H9 (cell line): ENCODE measurements at regions not wholly inside any gene's neighbourhood (a gene's known extent, or its start where the extent isn't known, plus 50 kb on each side); places are given as distances from the start of the nearest gene placed in this dataset.

ENCODE experiments used
- DNase-seq: peaks from one replicate; pipeline ENCODE4 v3.0.0-alpha.2; 2017
- H2AFZ ChIP-seq: one replicate; pipeline ENCODE4 v1.6.1; 2013; ENCODE audit warnings: mild to moderate bottlenecking, low read length, control low read depth, moderate library complexity
- H2AK5ac ChIP-seq: 2 replicates; pipeline ENCODE4 v1.6.1; 2013; ENCODE audit warnings: low read length, control low read depth, mixed read lengths; ENCODE audit not compliant: insufficient read length
- H2BK120ac ChIP-seq: one replicate; pipeline ENCODE4 v1.6.1; 2013; ENCODE audit warnings: low read depth, mild to moderate bottlenecking, low read length, control low read depth, inconsistent platforms; ENCODE audit not compliant: poor library complexity, severe bottlenecking
- H2BK12ac ChIP-seq: 2 replicates; pipeline ENCODE4 v1.6.1; 2013; ENCODE audit warnings: low read length, control low read depth, mixed read lengths, low read depth; ENCODE audit not compliant: insufficient read length
- H2BK15ac ChIP-seq: 2 replicates; pipeline ENCODE4 v1.6.1; 2013; ENCODE audit warnings: low read depth, low read length, control low read depth
- H2BK20ac ChIP-seq: one replicate; pipeline ENCODE4 v1.6.1; 2013; ENCODE audit warnings: low read depth, mild to moderate bottlenecking, low read length, control low read depth, inconsistent platforms; ENCODE audit not compliant: poor library complexity, severe bottlenecking
- H2BK5ac ChIP-seq: 2 replicates; pipeline ENCODE4 v1.6.1; 2013; ENCODE audit warnings: low read length, control low read depth, mixed read lengths; ENCODE audit not compliant: insufficient read length
- H3K14ac ChIP-seq: 2 replicates; pipeline ENCODE4 v1.6.1; 2013; ENCODE audit warnings: low read length, control low read depth; ENCODE audit not compliant: insufficient read depth
- H3K18ac ChIP-seq: 2 replicates; pipeline ENCODE4 v1.6.1; 2013; ENCODE audit warnings: low read depth, mild to moderate bottlenecking, mixed read lengths, low read length, control low read depth; ENCODE audit not compliant: insufficient read length
- H3K23ac ChIP-seq: 2 replicates; pipeline ENCODE4 v1.6.1; 2013; ENCODE audit warnings: low read length, control low read depth, mixed read lengths, low read depth; ENCODE audit not compliant: insufficient read length
- H3K23me2 ChIP-seq: 2 replicates; pipeline ENCODE4 v1.6.1; 2013; ENCODE audit warnings: low read depth, mild to moderate bottlenecking, mixed read lengths, low read length, control low read depth; ENCODE audit not compliant: insufficient read length, poor library complexity, severe bottlenecking
- H3K27ac ChIP-seq: 2 replicates; pipeline ENCODE4 v1.5.1; 2013; ENCODE audit warnings: low read length, control low read depth, mixed read lengths, low read depth; ENCODE audit not compliant: insufficient read length
- H3K27me3 ChIP-seq: 2 replicates; pipeline ENCODE4 v1.6.1; 2013; ENCODE audit warnings: low read length, control low read depth, inconsistent platforms; ENCODE audit not compliant: insufficient read depth
- H3K4ac ChIP-seq: 2 replicates; pipeline ENCODE4 v1.6.1; 2013; ENCODE audit warnings: low read depth, mild to moderate bottlenecking, control low read depth, inconsistent platforms, low read length, moderate library complexity
- H3K4me1 ChIP-seq: 2 replicates; pipeline ENCODE4 v1.6.1; 2013; ENCODE audit warnings: low read length, control low read depth, inconsistent platforms; ENCODE audit not compliant: insufficient read depth
- H3K4me2 ChIP-seq: 2 replicates; pipeline ENCODE4 v1.6.1; 2013; ENCODE audit warnings: low read length, control low read depth, mixed read lengths; ENCODE audit not compliant: insufficient read length, insufficient read depth
- H3K56ac ChIP-seq: 2 replicates; pipeline ENCODE4 v1.6.1; 2013; ENCODE audit warnings: low read depth, mild to moderate bottlenecking, mixed read lengths, low read length, control low read depth; ENCODE audit not compliant: insufficient read length
- H3K79me1 ChIP-seq: 2 replicates; pipeline ENCODE4 v1.6.1; 2013; ENCODE audit warnings: low read depth, mild to moderate bottlenecking, moderate library complexity, low read length, control low read depth, inconsistent platforms; ENCODE audit not compliant: insufficient read depth, poor library complexity, severe bottlenecking
- H3K79me2 ChIP-seq: 2 replicates; pipeline ENCODE4 v1.6.1; 2013; ENCODE audit warnings: low read length, control low read depth, inconsistent platforms; ENCODE audit not compliant: insufficient read depth
- H3K9ac ChIP-seq: 2 replicates; pipeline ENCODE4 v1.6.1; 2013; ENCODE audit warnings: low read length, control low read depth, mixed read lengths; ENCODE audit not compliant: insufficient read length; ENCODE audit errors: extremely low read depth
- H3K9me3 ChIP-seq: one replicate; pipeline ENCODE4 v1.6.1; 2013; ENCODE audit warnings: low read depth, low read length, inconsistent platforms; ENCODE audit not compliant: control insufficient read depth
- H3T11ph ChIP-seq: one replicate; pipeline ENCODE4 v1.6.1; 2013; ENCODE audit warnings: mild to moderate bottlenecking, low read length, control low read depth, inconsistent platforms
- H4K20me1 ChIP-seq: one replicate; pipeline ENCODE4 v1.6.1; 2013; ENCODE audit not compliant: control insufficient read depth, insufficient read length, insufficient read depth
- H4K5ac ChIP-seq: 2 replicates; pipeline ENCODE4 v1.6.1; 2013; ENCODE audit warnings: low read depth, mild to moderate bottlenecking, mixed read lengths, low read length, control low read depth; ENCODE audit not compliant: insufficient read length
- H4K8ac ChIP-seq: replicated peaks from 2 replicates; pipeline ENCODE4 v1.6.1; 2013; ENCODE audit warnings: low read length, control low read depth, mixed read lengths, low read depth; ENCODE audit not compliant: insufficient read length
- H4K91ac ChIP-seq: 2 replicates; pipeline ENCODE4 v1.6.1; 2013; ENCODE audit warnings: low read depth, mild to moderate bottlenecking, moderate library complexity, mixed read lengths, low read length, control low read depth; ENCODE audit not compliant: insufficient read length
- H3K27ac Mint-ChIP-seq, 3 experiments: 2 replicates in 2 of 3; 3 replicates in 1 of 3; pipeline ENCODE4 v1.8.0; 2020 to 2021; ENCODE audit warnings: mixed read lengths in 3 of 3, mild to moderate bottlenecking in 1 of 3, moderate library complexity in 1 of 3
- H3K27me3 Mint-ChIP-seq: 2 replicates; pipeline ENCODE4 v1.8.0; 2021; ENCODE audit warnings: low read depth, mild to moderate bottlenecking, moderate library complexity, mixed read lengths
- H3K36me3 Mint-ChIP-seq, 3 experiments: 2 replicates in 2 of 3; 3 replicates in 1 of 3; pipeline ENCODE4 v1.8.0; 2020 to 2021; ENCODE audit warnings: low read depth in 3 of 3, mixed read lengths in 3 of 3; ENCODE audit not compliant: insufficient read depth in 1 of 3
- H3K4me1 Mint-ChIP-seq, 2 experiments: 2 replicates each; pipeline ENCODE4 v1.8.0; 2020; ENCODE audit warnings: mixed read lengths in 2 of 2
- H3K4me3 Mint-ChIP-seq, 2 experiments: 2 replicates in 1 of 2; 3 replicates in 1 of 2; pipeline ENCODE4 v1.8.0; 2020 to 2021; ENCODE audit warnings: mild to moderate bottlenecking in 2 of 2, mixed read lengths in 2 of 2, moderate library complexity in 1 of 2
- H3K9me3 Mint-ChIP-seq, 2 experiments: 2 replicates in 1 of 2; 3 replicates in 1 of 2; pipeline ENCODE4 v1.8.0; 2020; ENCODE audit warnings: mild to moderate bottlenecking in 2 of 2, mixed read lengths in 2 of 2, moderate library complexity in 1 of 2
- TF ChIP-seq, protein P1 (sequence below): fragments of 200-600 bp; sonication (generic); conservative IDR thresholded peaks from 3 replicates; pipeline ENCODE4 v1.8.0; 2021; ENCODE audit warnings: antibody characterized with exemption, mild to moderate bottlenecking

GRCh38 chr5:96315431-96315830 lies 117.6 kb downstream of the PCSK1 start:
- H3K27ac ChIP-seq: no peak overlapping the region
- H2BK15ac ChIP-seq: no peak overlapping the region
- no peak overlapping the region for H2BK12ac ChIP-seq
- H3K23ac ChIP-seq: no peak overlapping the region
- no peaks in the 10 kb centered on the region for H3K9me3 ChIP-seq
- peaks cover 0 to 15% (median 0%) of the 10 kb centered on the region in 3 experiments; a peak in 4 of 7 replicates for H3K36me3 Mint-ChIP-seq
- TF ChIP-seq, protein P1, sequence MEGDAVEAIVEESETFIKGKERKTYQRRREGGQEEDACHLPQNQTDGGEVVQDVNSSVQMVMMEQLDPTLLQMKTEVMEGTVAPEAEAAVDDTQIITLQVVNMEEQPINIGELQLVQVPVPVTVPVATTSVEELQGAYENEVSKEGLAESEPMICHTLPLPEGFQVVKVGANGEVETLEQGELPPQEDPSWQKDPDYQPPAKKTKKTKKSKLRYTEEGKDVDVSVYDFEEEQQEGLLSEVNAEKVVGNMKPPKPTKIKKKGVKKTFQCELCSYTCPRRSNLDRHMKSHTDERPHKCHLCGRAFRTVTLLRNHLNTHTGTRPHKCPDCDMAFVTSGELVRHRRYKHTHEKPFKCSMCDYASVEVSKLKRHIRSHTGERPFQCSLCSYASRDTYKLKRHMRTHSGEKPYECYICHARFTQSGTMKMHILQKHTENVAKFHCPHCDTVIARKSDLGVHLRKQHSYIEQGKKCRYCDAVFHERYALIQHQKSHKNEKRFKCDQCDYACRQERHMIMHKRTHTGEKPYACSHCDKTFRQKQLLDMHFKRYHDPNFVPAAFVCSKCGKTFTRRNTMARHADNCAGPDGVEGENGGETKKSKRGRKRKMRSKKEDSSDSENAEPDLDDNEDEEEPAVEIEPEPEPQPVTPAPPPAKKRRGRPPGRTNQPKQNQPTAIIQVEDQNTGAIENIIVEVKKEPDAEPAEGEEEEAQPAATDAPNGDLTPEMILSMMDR: no peak
- no peaks in the 10 kb centered on the region for H3K79me2 ChIP-seq
- H3K79me1 ChIP-seq: no peaks in the 10 kb centered on the region
- H4K8ac ChIP-seq: no peak overlapping the region
- no peak overlapping the region for H3T11ph ChIP-seq
- H3K56ac ChIP-seq: no peak overlapping the region
- no peak overlapping the region for H2BK5ac ChIP-seq
- peaks cover 5 to 7% of the 10 kb centered on the region in 2 experiments for H3K4me1 Mint-ChIP-seq
- H3K27me3 ChIP-seq: no peaks in the 10 kb centered on the region
- H3K14ac ChIP-seq: no peak overlapping the region
- H2BK20ac ChIP-seq: no peak overlapping the region
- H2AK5ac ChIP-seq: no peak overlapping the region
- no peak overlapping the region for H3K4ac ChIP-seq
- no peak overlapping the region for H3K4me3 Mint-ChIP-seq
- no peak overlapping the region for H3K4me2 ChIP-seq
- H4K20me1 ChIP-seq: no peaks in the 10 kb centered on the region
- no peak overlapping the region for H3K9ac ChIP-seq
- no peaks in the 10 kb centered on the region; the same call in 1 of the 2 replicates for H3K27me3 Mint-ChIP-seq
- no peak overlapping the region for H2AFZ ChIP-seq
- H4K91ac ChIP-seq: no peak overlapping the region
- H3K9me3 Mint-ChIP-seq: peaks cover 8 to 12% of the 10 kb centered on the region in 2 experiments
- no peak overlapping the region for H4K5ac ChIP-seq
- DNase-seq: no peak
- no peaks in the 10 kb centered on the region for H3K4me1 ChIP-seq
- no peak overlapping the region for H2BK120ac ChIP-seq
- no peak overlapping the region for H3K18ac ChIP-seq
- H3K23me2 ChIP-seq: no peaks in the 10 kb centered on the region
- no peak overlapping the region for H3K27ac Mint-ChIP-seq
